ENCODE measurements at regions not wholly inside any gene's neighbourhood (a gene's known extent, or its start where the extent isn't known, plus 50 kb on each side); places are given as distances from the start of the nearest gene placed in this dataset.
A peak's percentile ranks its signal among the peaks of the same experiment; 100 is the strongest.

- Histone ChIP-seq H3K9me3 (ENCODE audit: severe bottlenecking) (peaks cover 7% of the 10 kb centered on the region), H3K27ac (no peak overlapping the region), H3K36me3 (no peaks in the 10 kb centered on the region), H3K27me3 (ENCODE audit: insufficient read depth, low read depth, severe bottlenecking) (no peaks in the 10 kb centered on the region), H3K4me3 (ENCODE audit: low read depth, low read length) (no peak overlapping the region)
- no peak for DNase-seq
- TF ChIP-seq CTCF (IDR thresholded peaks at IDR 0.05; ENCODE audit: low read depth, low read length): peak; percentile 1; the same call in 1 of the 2 replicates
These were observed 169.7 kb upstream of the ZFHX3 start for GRCh38 chr16:73217654-73218053.

- peaks cover 7% of the 10 kb centered on the region for H3K9me3 ChIP-seq (ENCODE audit: severe bottlenecking)
- H3K36me3 ChIP-seq: no peaks in the 10 kb centered on the region
- H3K4me3 ChIP-seq (ENCODE audit: low read depth, low read length): no peak overlapping the region
- no peak for DNase-seq
- H3K27ac ChIP-seq: no peak overlapping the region
- no peak for TF ChIP-seq CTCF (IDR thresholded peaks at IDR 0.05; ENCODE audit: low read depth, low read length)
- H3K27me3 ChIP-seq (ENCODE audit: insufficient read depth, low read depth, severe bottlenecking): no peaks in the 10 kb centered on the region
These were observed 169.0 kb upstream of the ZFHX3 start for GRCh38 chr16:73216932-73217331.

GRCh38 chr16:73215678-73216377, 167.9 kb upstream of the ZFHX3 start:
- no peaks in the 10 kb centered on the region for H3K36me3 ChIP-seq
- no peak overlapping the region for H3K27ac ChIP-seq
- H3K4me3 ChIP-seq (ENCODE audit: low read depth, low read length): no peak overlapping the region
- no peaks in the 10 kb centered on the region for H3K27me3 ChIP-seq (ENCODE audit: insufficient read depth, low read depth, severe bottlenecking)
- DNase-seq: no peak
- TF ChIP-seq CTCF (IDR thresholded peaks at IDR 0.05; ENCODE audit: low read depth, low read length): no peak
- H3K9me3 ChIP-seq (ENCODE audit: severe bottlenecking): peaks cover 7% of the 10 kb centered on the region

- Histone ChIP-seq H3K27me3 (ENCODE audit: insufficient read depth, low read depth, severe bottlenecking) (no peaks in the 10 kb centered on the region), H3K4me3 (ENCODE audit: low read depth, low read length) (no peak overlapping the region), H3K36me3 (no peaks in the 10 kb centered on the region), H3K9me3 (ENCODE audit: severe bottlenecking) (peaks cover 7% of the 10 kb centered on the region), H3K27ac (no peak overlapping the region)
- no peak for DNase-seq
- TF ChIP-seq CTCF (IDR thresholded peaks at IDR 0.05; ENCODE audit: low read depth, low read length): no peak
These were observed 167.1 kb upstream of the ZFHX3 start for GRCh38 chr16:73214825-73215677.

GRCh38 chr16:73213732-73214455, 166.0 kb upstream of the ZFHX3 start:
- Histone ChIP-seq H3K36me3 (no peaks in the 10 kb centered on the region), H3K27me3 (ENCODE audit: insufficient read depth, low read depth, severe bottlenecking) (no peaks in the 10 kb centered on the region), H3K4me3 (ENCODE audit: low read depth, low read length) (no peak overlapping the region), H3K9me3 (ENCODE audit: severe bottlenecking) (peaks cover 7% of the 10 kb centered on the region), H3K27ac (no peak overlapping the region)
- DNase-seq: no peak
- no peak for TF ChIP-seq CTCF (IDR thresholded peaks at IDR 0.05; ENCODE audit: low read depth, low read length)
